Esophagus squamous epithelium (tissue), 4 donors: ENCODE measurements at regions not wholly inside any gene's neighbourhood (a gene's known extent, or its start where the extent isn't known, plus 50 kb on each side); places are given as distances from the start of the nearest gene placed in this dataset.

Experiments
- POLR2A ChIP-seq, 4 donors: fragments of 450-650 bp; IDR thresholded peaks; one replicate each; pipeline ENCODE4 v1.6.1; 2017; ENCODE audit warnings: antibody characterized with exemption in 4 of 4, mild to moderate bottlenecking in 4 of 4, moderate library complexity in 3 of 4
- TF ChIP-seq, protein P1 (sequence below), 6 experiments: fragments of 450-650 bp in 4 of 6; fragments of 200-600 bp in 2 of 6; sonication (generic) in 2 of 6; IDR thresholded peaks; one replicate each; pipeline ENCODE4 v1.5.1; 2016 to 2019; ENCODE audit warnings: antibody characterized with exemption in 6 of 6, mild to moderate bottlenecking in 4 of 6, moderate library complexity in 4 of 6

GRCh38 chr18:40662898-40663437 lies 1292.1 kb upstream of the PIK3C3 start:
- TF ChIP-seq, protein P1, sequence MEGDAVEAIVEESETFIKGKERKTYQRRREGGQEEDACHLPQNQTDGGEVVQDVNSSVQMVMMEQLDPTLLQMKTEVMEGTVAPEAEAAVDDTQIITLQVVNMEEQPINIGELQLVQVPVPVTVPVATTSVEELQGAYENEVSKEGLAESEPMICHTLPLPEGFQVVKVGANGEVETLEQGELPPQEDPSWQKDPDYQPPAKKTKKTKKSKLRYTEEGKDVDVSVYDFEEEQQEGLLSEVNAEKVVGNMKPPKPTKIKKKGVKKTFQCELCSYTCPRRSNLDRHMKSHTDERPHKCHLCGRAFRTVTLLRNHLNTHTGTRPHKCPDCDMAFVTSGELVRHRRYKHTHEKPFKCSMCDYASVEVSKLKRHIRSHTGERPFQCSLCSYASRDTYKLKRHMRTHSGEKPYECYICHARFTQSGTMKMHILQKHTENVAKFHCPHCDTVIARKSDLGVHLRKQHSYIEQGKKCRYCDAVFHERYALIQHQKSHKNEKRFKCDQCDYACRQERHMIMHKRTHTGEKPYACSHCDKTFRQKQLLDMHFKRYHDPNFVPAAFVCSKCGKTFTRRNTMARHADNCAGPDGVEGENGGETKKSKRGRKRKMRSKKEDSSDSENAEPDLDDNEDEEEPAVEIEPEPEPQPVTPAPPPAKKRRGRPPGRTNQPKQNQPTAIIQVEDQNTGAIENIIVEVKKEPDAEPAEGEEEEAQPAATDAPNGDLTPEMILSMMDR (IDR thresholded peaks at IDR 0.05), result no peak
- no peak for TF ChIP-seq POLR2A (IDR thresholded peaks at IDR 0.05)
